ENCODE measurements at regions not wholly inside any gene's neighbourhood (a gene's known extent, or its start where the extent isn't known, plus 50 kb on each side); places are given as distances from the start of the nearest gene placed in this dataset.

DNA sequence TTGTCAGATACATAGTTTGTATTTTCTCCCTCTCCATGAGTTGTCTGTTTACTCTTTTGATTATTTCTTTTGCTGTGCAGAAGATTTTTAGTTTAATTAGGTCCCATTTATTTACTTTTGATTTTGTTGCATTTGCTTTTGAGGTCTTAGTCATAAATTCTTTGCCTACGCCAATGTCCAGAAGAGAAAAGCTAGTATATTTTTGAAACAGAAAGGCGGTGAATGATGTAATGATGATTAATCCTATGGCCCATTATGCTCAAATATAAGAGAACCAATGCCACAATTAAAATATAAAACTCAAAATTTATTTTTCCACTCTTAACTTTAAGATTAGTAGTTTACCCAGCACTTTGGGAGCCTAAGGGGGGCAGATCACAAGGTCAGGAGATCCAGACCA is 59.8 kb upstream of the SMIM36 start:
- no peak overlapping the region for H3K4me3 ChIP-seq (ENCODE audit: low read depth, low read length)
- TF ChIP-seq, protein P1, sequence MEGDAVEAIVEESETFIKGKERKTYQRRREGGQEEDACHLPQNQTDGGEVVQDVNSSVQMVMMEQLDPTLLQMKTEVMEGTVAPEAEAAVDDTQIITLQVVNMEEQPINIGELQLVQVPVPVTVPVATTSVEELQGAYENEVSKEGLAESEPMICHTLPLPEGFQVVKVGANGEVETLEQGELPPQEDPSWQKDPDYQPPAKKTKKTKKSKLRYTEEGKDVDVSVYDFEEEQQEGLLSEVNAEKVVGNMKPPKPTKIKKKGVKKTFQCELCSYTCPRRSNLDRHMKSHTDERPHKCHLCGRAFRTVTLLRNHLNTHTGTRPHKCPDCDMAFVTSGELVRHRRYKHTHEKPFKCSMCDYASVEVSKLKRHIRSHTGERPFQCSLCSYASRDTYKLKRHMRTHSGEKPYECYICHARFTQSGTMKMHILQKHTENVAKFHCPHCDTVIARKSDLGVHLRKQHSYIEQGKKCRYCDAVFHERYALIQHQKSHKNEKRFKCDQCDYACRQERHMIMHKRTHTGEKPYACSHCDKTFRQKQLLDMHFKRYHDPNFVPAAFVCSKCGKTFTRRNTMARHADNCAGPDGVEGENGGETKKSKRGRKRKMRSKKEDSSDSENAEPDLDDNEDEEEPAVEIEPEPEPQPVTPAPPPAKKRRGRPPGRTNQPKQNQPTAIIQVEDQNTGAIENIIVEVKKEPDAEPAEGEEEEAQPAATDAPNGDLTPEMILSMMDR (IDR thresholded peaks at IDR 0.05; ENCODE audit: low read depth, low read length), result no peak
- no peak for TF ChIP-seq POLR2A (IDR thresholded peaks at IDR 0.05; ENCODE audit: extremely low read depth, insufficient read length)
- TF ChIP-seq MYC (IDR thresholded peaks at IDR 0.05; ENCODE audit: low read depth, low read length), result no peak
- TF ChIP-seq MAX (IDR thresholded peaks at IDR 0.05; ENCODE audit: low read depth, low read length), result no peak
- no peak for DNase-seq (ENCODE audit: low read depth)

DNA sequence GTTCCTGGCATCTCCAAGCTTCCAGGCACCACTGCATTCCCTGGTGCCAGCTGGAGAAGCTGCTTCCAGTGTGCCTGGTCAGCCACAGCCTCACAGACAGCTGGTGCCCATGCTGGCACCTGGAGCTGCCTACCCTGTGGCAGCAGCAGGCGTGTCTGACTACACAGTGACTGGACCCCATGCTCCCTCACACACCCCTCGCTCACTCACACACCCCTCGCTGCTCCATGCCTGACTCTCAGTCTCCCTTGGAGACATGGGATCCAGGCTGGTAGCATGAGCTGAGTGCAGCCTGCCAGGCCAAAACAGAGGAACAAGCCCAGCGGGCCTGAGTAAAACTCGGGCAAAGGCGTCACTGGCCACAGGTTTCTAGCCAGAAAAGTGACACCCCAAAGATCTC is 59.1 kb upstream of the SMIM36 start:
- no peak for TF ChIP-seq MYC (IDR thresholded peaks at IDR 0.05; ENCODE audit: low read depth, low read length)
- TF ChIP-seq, protein P1 (IDR thresholded peaks at IDR 0.05; ENCODE audit: low read depth, low read length), result no peak
- TF ChIP-seq MAX (IDR thresholded peaks at IDR 0.05; ENCODE audit: low read depth, low read length), result no peak
- no peak for TF ChIP-seq POLR2A (IDR thresholded peaks at IDR 0.05; ENCODE audit: extremely low read depth, insufficient read length)
- no peak for DNase-seq (ENCODE audit: low read depth)

DNA sequence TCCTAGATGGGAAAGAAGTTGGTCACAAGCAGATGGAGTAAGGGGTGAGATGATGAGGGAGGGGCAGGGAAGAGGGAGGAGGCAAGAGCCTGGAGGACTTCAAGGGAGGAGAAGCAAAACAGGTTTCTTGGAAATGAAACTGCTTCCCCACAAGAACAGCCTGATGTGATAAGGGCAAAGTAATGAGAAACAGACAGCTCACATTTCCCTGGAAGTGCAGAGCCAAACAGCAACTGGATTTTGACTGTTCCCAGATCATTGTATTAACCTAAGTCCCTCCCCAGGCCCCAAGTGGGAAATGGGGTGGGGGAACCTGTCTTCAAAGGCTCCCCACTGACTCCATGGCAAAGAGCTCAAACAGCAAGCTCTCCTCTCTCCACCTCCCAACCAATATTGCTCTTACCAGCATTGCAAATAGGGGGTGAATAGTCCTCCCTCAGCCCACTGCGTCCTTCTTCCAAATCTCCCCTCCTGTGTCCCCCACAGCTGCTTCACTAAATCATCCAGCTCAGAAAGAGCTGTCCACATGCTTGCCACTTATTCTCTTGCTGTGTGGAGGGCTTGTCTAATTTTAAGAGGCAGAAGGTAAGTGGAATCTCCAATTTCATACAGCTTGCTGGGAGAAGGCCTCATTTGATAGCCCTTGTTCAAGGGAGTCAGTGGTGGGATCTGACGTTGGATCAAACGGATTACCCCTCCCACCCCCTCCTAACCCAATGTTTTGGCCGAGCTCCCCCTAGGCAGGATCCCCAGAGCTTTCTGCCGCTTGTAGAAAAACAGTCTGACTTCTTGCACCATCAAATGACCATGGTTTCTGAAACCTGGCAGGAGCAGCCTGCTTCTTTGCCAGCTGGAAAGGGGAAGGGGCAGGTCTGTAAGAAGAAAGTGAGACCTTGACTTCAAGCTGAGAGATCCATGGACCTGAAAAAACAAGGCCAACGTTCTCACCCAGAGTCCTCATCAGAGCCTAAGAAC is 56.3 kb upstream of the SMIM36 start:
- no peak overlapping the region for H3K4me3 ChIP-seq (ENCODE audit: low read depth, low read length)
- no peak for TF ChIP-seq MYC (IDR thresholded peaks at IDR 0.05; ENCODE audit: low read depth, low read length)
- no peak for TF ChIP-seq MAX (IDR thresholded peaks at IDR 0.05; ENCODE audit: low read depth, low read length)
- no peak for TF ChIP-seq POLR2A (IDR thresholded peaks at IDR 0.05; ENCODE audit: extremely low read depth, insufficient read length)
- TF ChIP-seq, protein P1 (IDR thresholded peaks at IDR 0.05; ENCODE audit: low read depth, low read length), result no peak
- DNase-seq (ENCODE audit: low read depth), result no peak

More for the DNA sequence above, 59.1 kb upstream of the SMIM36 start:
- H3K4me3 ChIP-seq (ENCODE audit: low read depth, low read length), result no peak overlapping the region

DNA sequence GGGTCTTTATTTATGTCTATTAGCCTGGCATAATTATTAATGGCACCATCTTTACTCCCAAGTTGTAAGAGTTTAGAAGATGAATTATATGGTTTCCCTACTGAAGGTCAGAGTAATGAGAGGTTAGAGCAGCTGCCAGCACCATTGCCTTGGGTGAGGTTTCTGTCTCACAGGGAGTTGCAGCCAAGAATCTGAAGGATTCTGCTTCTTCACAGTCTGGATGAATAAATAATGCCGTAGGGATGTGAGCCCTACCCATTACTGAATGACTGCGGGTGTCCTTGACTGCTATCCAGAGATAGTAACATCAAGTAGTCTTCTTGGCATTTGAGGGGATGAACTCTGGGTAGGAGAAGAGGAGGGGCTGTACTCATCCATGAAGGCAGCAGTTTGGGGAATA is 52.8 kb upstream of the SMIM36 start:
- no peak for DNase-seq (ENCODE audit: low read depth)
- H3K4me3 ChIP-seq (ENCODE audit: low read depth, low read length), result no peak overlapping the region
- TF ChIP-seq MAX (IDR thresholded peaks at IDR 0.05; ENCODE audit: low read depth, low read length) (no peak), POLR2A (IDR thresholded peaks at IDR 0.05; ENCODE audit: extremely low read depth, insufficient read length) (no peak), MYC (IDR thresholded peaks at IDR 0.05; ENCODE audit: low read depth, low read length) (no peak)
- TF ChIP-seq, protein P1 (IDR thresholded peaks at IDR 0.05; ENCODE audit: low read depth, low read length), result no peak

- TF ChIP-seq, protein P1 (IDR thresholded peaks at IDR 0.05; ENCODE audit: low read depth, low read length), result no peak
- TF ChIP-seq POLR2A (IDR thresholded peaks at IDR 0.05; ENCODE audit: extremely low read depth, insufficient read length), result no peak
- no peak for TF ChIP-seq MYC (IDR thresholded peaks at IDR 0.05; ENCODE audit: low read depth, low read length)
- TF ChIP-seq MAX (IDR thresholded peaks at IDR 0.05; ENCODE audit: low read depth, low read length), result no peak
- no peak for DNase-seq (ENCODE audit: low read depth)
- no peak overlapping the region for H3K4me3 ChIP-seq (ENCODE audit: low read depth, low read length)
These were observed 52.1 kb upstream of the SMIM36 start for GRCh38 chr17:55563363-55563762.
